ENCODE measurements at regions not wholly inside any gene's neighbourhood (a gene's known extent, or its start where the extent isn't known, plus 50 kb on each side); places are given as distances from the start of the nearest gene placed in this dataset.

- no peak for DNase-seq
Measured at GRCh38 chr2:56444339-56444738, 260.5 kb downstream of the CCDC85A start.

GRCh38 chr2:56448403-56449001 lies 264.7 kb downstream of the CCDC85A start:
- no peak for DNase-seq

GRCh38 chr2:56449002-56449431 lies 265.2 kb downstream of the CCDC85A start:
- no peak for DNase-seq

GRCh38 chr2:56449449-56449860 lies 265.7 kb downstream of the CCDC85A start:
- DNase-seq: no peak

GRCh38 chr2:56450047-56450446 lies 266.3 kb downstream of the CCDC85A start:
- no peak for DNase-seq

- no peak for DNase-seq
Measured at GRCh38 chr2:56450772-56451171, 267.0 kb downstream of the CCDC85A start.

GRCh38 chr2:56455642-56456041 lies 271.9 kb downstream of the CCDC85A start:
- no peak for DNase-seq

- DNase-seq: no peak
Measured at GRCh38 chr2:56456791-56457190, 273.0 kb downstream of the CCDC85A start.

- DNase-seq: no peak
Measured at GRCh38 chr2:56460508-56460907, 276.7 kb downstream of the CCDC85A start.

- DNase-seq: no peak
Measured at GRCh38 chr2:56464066-56464465, 280.3 kb downstream of the CCDC85A start.

- DNase-seq: no peak
Measured at GRCh38 chr2:56464613-56465012, 280.8 kb downstream of the CCDC85A start.

GRCh38 chr2:56465491-56465890 lies 281.7 kb downstream of the CCDC85A start:
- no peak for DNase-seq

- DNase-seq: no peak
Measured at GRCh38 chr2:56473524-56473923, 289.7 kb downstream of the CCDC85A start.

- no peak for DNase-seq
Measured at GRCh38 chr2:56474412-56475158, 290.8 kb downstream of the CCDC85A start.

GRCh38 chr2:56475191-56475590 lies 291.4 kb downstream of the CCDC85A start:
- no peak for DNase-seq

GRCh38 chr2:56476509-56477071 lies 292.8 kb downstream of the CCDC85A start:
- no peak for DNase-seq

GRCh38 chr2:56478027-56478426 lies 294.2 kb downstream of the CCDC85A start:
- no peak for DNase-seq

- DNase-seq: no peak
Measured at GRCh38 chr2:56483081-56483480, 299.3 kb downstream of the CCDC85A start.

GRCh38 chr2:56484906-56485305 lies 301.1 kb downstream of the CCDC85A start:
- DNase-seq: no peak

GRCh38 chr2:56500317-56500716 lies 316.5 kb downstream of the CCDC85A start:
- DNase-seq: no peak

- DNase-seq: no peak
Measured at GRCh38 chr2:56502616-56503015, 318.8 kb downstream of the CCDC85A start.

- no peak for DNase-seq
Measured at GRCh38 chr2:56505885-56506284, 322.1 kb downstream of the CCDC85A start.

GRCh38 chr2:56508662-56509061 lies 324.9 kb downstream of the CCDC85A start:
- no peak for DNase-seq

- DNase-seq: no peak
Measured at GRCh38 chr2:56510610-56511009, 326.8 kb downstream of the CCDC85A start.
